NCI-H1092 (cell line): ENCODE measurements at regions not wholly inside any gene's neighbourhood (a gene's known extent, or its start where the extent isn't known, plus 50 kb on each side); places are given as distances from the start of the nearest gene placed in this dataset.
"Not testable (repeated sequence)": the region's sequence is repeated elsewhere in the genome, so short reads cannot be mapped to it uniquely, and the experiment has no call there.

ENCODE experiments used
- DNase-seq: peaks from one replicate; lab custom pipeline; 2025; lab: John Stamatoyannopoulos, UW

- no peak for DNase-seq
Observed at GRCh38 chr6:85192186-85192585, 257.7 kb upstream of the NT5E start.

- no peak for DNase-seq
Observed at GRCh38 chr6:85191656-85192055, 258.2 kb upstream of the NT5E start.

GRCh38 chr6:85186546-85187175, 263.2 kb upstream of the NT5E start:
- no peak for DNase-seq

- DNase-seq, result no peak
Observed at GRCh38 chr6:85185977-85186376, 263.9 kb upstream of the NT5E start.

GRCh38 chr6:85183841-85184240, 266.0 kb upstream of the NT5E start:
- no peak for DNase-seq

- DNase-seq, result no peak
Observed at GRCh38 chr6:85172705-85173104, 277.2 kb upstream of the NT5E start.

GRCh38 chr6:85172161-85172560, 277.7 kb upstream of the NT5E start:
- DNase-seq, result no peak

- no peak for DNase-seq
Observed at GRCh38 chr6:85169189-85169588, 280.7 kb upstream of the NT5E start.

GRCh38 chr6:85168146-85168545, 281.7 kb upstream of the NT5E start:
- no peak for DNase-seq

- no peak for DNase-seq
Observed at GRCh38 chr6:85166114-85166741, 283.7 kb upstream of the NT5E start.

- DNase-seq, result no peak
Observed at GRCh38 chr6:85163156-85164080, 286.5 kb upstream of the NT5E start.

GRCh38 chr6:85157311-85157710, 292.6 kb upstream of the NT5E start:
- no peak for DNase-seq

- DNase-seq, result no peak
Observed at GRCh38 chr6:85143676-85144075, 306.2 kb upstream of the NT5E start.

GRCh38 chr6:85137865-85138264, 312.0 kb upstream of the NT5E start:
- no peak for DNase-seq

GRCh38 chr6:85136310-85136709, 313.6 kb upstream of the NT5E start:
- DNase-seq, result no peak

GRCh38 chr6:85135376-85136094, 314.3 kb upstream of the NT5E start:
- DNase-seq, result no peak

- DNase-seq, result no peak
Observed at GRCh38 chr6:85134172-85134571, 315.7 kb upstream of the NT5E start.

GRCh38 chr6:85132091-85132490, 317.8 kb upstream of the NT5E start:
- DNase-seq, result no peak

GRCh38 chr6:85130743-85131142, 319.1 kb upstream of the NT5E start:
- no peak for DNase-seq

- DNase-seq, result no peak
Observed at GRCh38 chr6:85129881-85130280, 320.0 kb upstream of the NT5E start.

- no peak for DNase-seq
Observed at GRCh38 chr6:85128781-85129180, 321.1 kb upstream of the NT5E start.

GRCh38 chr6:85128256-85128655, 321.6 kb upstream of the NT5E start:
- DNase-seq, result not testable (repeated sequence)
